Fibroblast of lung (primary cell): ENCODE measurements at regions not wholly inside any gene's neighbourhood (a gene's known extent, or its start where the extent isn't known, plus 50 kb on each side); places are given as distances from the start of the nearest gene placed in this dataset.

Experiments used
- DNase-seq, 2 donors: peaks; one replicate each; pipeline versions ENCODE4 v3.0.0 to v3.0.0-alpha.2; 2010; ENCODE audit warnings: low read depth in 2 of 2
- H2AFZ ChIP-seq: 2 replicates; pipeline ENCODE4 v1.5.1; 2012; ENCODE audit warnings: low read length, control low read depth, inconsistent platforms
- H3K27ac ChIP-seq: 2 replicates; pipeline ENCODE4 v1.5.1; 2011; ENCODE audit warnings: low read length, control low read depth; ENCODE audit not compliant: insufficient read depth
- H3K27me3 ChIP-seq: 2 replicates; pipeline ENCODE4 v1.5.1; 2011; ENCODE audit warnings: mild to moderate bottlenecking, low read length; ENCODE audit not compliant: control insufficient read depth, insufficient read depth
- H3K36me3 ChIP-seq: 2 replicates; pipeline ENCODE4 v1.5.1; 2011; ENCODE audit warnings: low read length; ENCODE audit not compliant: control insufficient read depth, insufficient read depth
- H3K4me1 ChIP-seq: 2 replicates; pipeline ENCODE4 v1.5.1; 2011; ENCODE audit warnings: low read length; ENCODE audit not compliant: control insufficient read depth, insufficient read depth; ENCODE audit errors: extremely low read depth
- H3K4me2 ChIP-seq: 2 replicates; pipeline ENCODE4 v1.5.1; 2011; ENCODE audit warnings: low read length, control low read depth; ENCODE audit not compliant: insufficient read depth; ENCODE audit errors: extremely low read depth
- H3K4me3 ChIP-seq, 4 experiments: fragments of 200-600 bp in 1 of 4; sonication (generic) in 1 of 4; replicated peaks in 1 of 4; 2 replicates each; pipeline ENCODE4 v1.5.1; 2011 to 2016; ENCODE audit warnings: low read length in 4 of 4, low read depth in 3 of 4, mild to moderate bottlenecking in 3 of 4, control low read depth in 2 of 4, inconsistent platforms in 1 of 4, mixed read lengths in 1 of 4; ENCODE audit not compliant: insufficient read depth in 1 of 4; ENCODE audit errors: control extremely low read depth in 1 of 4
- H3K79me2 ChIP-seq: 2 replicates; pipeline ENCODE4 v1.5.1; 2012; ENCODE audit warnings: mild to moderate bottlenecking, low read length, inconsistent platforms; ENCODE audit not compliant: control insufficient read depth, insufficient read depth
- H3K9ac ChIP-seq: 2 replicates; pipeline ENCODE4 v1.5.1; 2011; ENCODE audit warnings: mild to moderate bottlenecking, low read length, control low read depth; ENCODE audit not compliant: insufficient read depth
- H3K9me3 ChIP-seq: 2 replicates; pipeline ENCODE4 v1.5.1; 2012; ENCODE audit warnings: low read depth, low read length; ENCODE audit not compliant: control insufficient read depth, insufficient read depth
- H4K20me1 ChIP-seq: 2 replicates; pipeline ENCODE4 v1.5.1; 2011; ENCODE audit warnings: low read length; ENCODE audit not compliant: control insufficient read depth, insufficient read depth; ENCODE audit errors: extremely low read depth
- CTCF ChIP-seq, 2 donors: IDR thresholded peaks in 1 of 2; conservative IDR thresholded peaks in 1 of 2; 1 replicate in 1 of 2; 2 replicates in 1 of 2; pipeline ENCODE4 v1.5.1; 2011 to 2012; ENCODE audit warnings: low read length in 2 of 2, control low read depth in 1 of 2, inconsistent platforms in 1 of 2, low read depth in 1 of 2, mild to moderate bottlenecking in 1 of 2
- EZH2 ChIP-seq: IDR thresholded peaks from 2 replicates; pipeline ENCODE4 v1.5.1; 2012; ENCODE audit warnings: low read length, control low read depth, mild to moderate bottlenecking; ENCODE audit errors: missing control alignments

- Histone ChIP-seq H3K27ac (no peak overlapping the region), H3K4me3 (no peak overlapping the region)
- TF ChIP-seq CTCF (conservative IDR thresholded peaks at IDR 0.05 in 1 of 2, IDR thresholded peaks at IDR 0.05 in 1 of 2; ENCODE audit: low read depth in 1 of 2, low read length in 2 of 2) (no peak), EZH2 (no peak)
Measured at GRCh38 chr12:97127061-97127460, 220.0 kb downstream of the NEDD1 start.

GRCh38 chr12:97131220-97131981 is 224.3 kb downstream of the NEDD1 start:
- DNase-seq, result peak in 1 of 2 donors; percentile 2
- no peaks in the 10 kb centered on the region for H4K20me1 ChIP-seq
- H3K9me3 ChIP-seq, result no peaks in the 10 kb centered on the region
- TF ChIP-seq EZH2 (no peak), CTCF (conservative IDR thresholded peaks at IDR 0.05 in 1 of 2, IDR thresholded peaks at IDR 0.05 in 1 of 2; ENCODE audit: low read depth in 1 of 2, low read length in 2 of 2) (no peak)
- H3K4me3 ChIP-seq, result no peak overlapping the region
- H2AFZ ChIP-seq, result no peak overlapping the region
- no peaks in the 10 kb centered on the region for H3K4me1 ChIP-seq
- no peaks in the 10 kb centered on the region for H3K36me3 ChIP-seq
- no peaks in the 10 kb centered on the region for H3K79me2 ChIP-seq
- H3K4me2 ChIP-seq, result no peak overlapping the region
- H3K27me3 ChIP-seq, result no peaks in the 10 kb centered on the region
- no peak overlapping the region for H3K9ac ChIP-seq
- H3K27ac ChIP-seq, result no peak overlapping the region

More at GRCh38 chr12:97127061-97127460, 220.0 kb downstream of the NEDD1 start:
- Histone ChIP-seq H3K9ac (no peak overlapping the region), H3K9me3 (no peaks in the 10 kb centered on the region), H3K4me1 (no peaks in the 10 kb centered on the region), H3K27me3 (no peaks in the 10 kb centered on the region), H4K20me1 (no peaks in the 10 kb centered on the region), H3K79me2 (no peaks in the 10 kb centered on the region), H3K36me3 (no peaks in the 10 kb centered on the region), H2AFZ (no peak overlapping the region), H3K4me2 (no peak overlapping the region)
- no peak for DNase-seq

- Histone ChIP-seq H3K9me3 (no peaks in the 10 kb centered on the region), H3K79me2 (no peaks in the 10 kb centered on the region), H3K9ac (no peak overlapping the region), H3K4me1 (no peaks in the 10 kb centered on the region), H3K27me3 (no peaks in the 10 kb centered on the region), H3K4me2 (no peak overlapping the region), H3K36me3 (no peaks in the 10 kb centered on the region), H3K4me3 (no peak overlapping the region), H3K27ac (no peak overlapping the region), H4K20me1 (no peaks in the 10 kb centered on the region), H2AFZ (no peak overlapping the region)
- no peak for TF ChIP-seq CTCF (conservative IDR thresholded peaks at IDR 0.05 in 1 of 2, IDR thresholded peaks at IDR 0.05 in 1 of 2; ENCODE audit: low read depth in 1 of 2, low read length in 2 of 2)
- TF ChIP-seq EZH2, result no peak
- no peak for DNase-seq
Measured at GRCh38 chr12:97132270-97132669, 225.2 kb downstream of the NEDD1 start.
